Rectal smooth muscle tissue (tissue), 1 donor: ENCODE measurements at regions not wholly inside any gene's neighbourhood (a gene's known extent, or its start where the extent isn't known, plus 50 kb on each side); places are given as distances from the start of the nearest gene placed in this dataset.

Experiments used
- H3K27ac ChIP-seq: one replicate; pipeline ENCODE4 v1.7.0; 2013; ENCODE audit warnings: low read depth, low read length, inconsistent platforms
- H3K27me3 ChIP-seq: one replicate; pipeline ENCODE4 v1.7.0; 2013; ENCODE audit warnings: low read length; ENCODE audit not compliant: control insufficient read depth, insufficient read depth
- H3K36me3 ChIP-seq: one replicate; pipeline ENCODE4 v1.7.0; 2013; ENCODE audit warnings: low read length; ENCODE audit not compliant: control insufficient read depth, insufficient read depth
- H3K4me1 ChIP-seq: one replicate; pipeline ENCODE4 v1.7.0; 2013; ENCODE audit warnings: low read length; ENCODE audit not compliant: control insufficient read depth, insufficient read depth
- H3K4me3 ChIP-seq: one replicate; pipeline ENCODE4 v1.7.0; 2013; ENCODE audit warnings: low read length
- H3K9ac ChIP-seq: one replicate; pipeline ENCODE4 v1.7.0; 2013; ENCODE audit warnings: low read length

GRCh38 chr9:71179183-71179582 lies 57.8 kb upstream of the TRPM3 start:
- no peaks in the 10 kb centered on the region for H3K4me1 ChIP-seq
- H3K9ac ChIP-seq: no peak overlapping the region
- H3K27ac ChIP-seq: no peak overlapping the region
- H3K4me3 ChIP-seq: no peak overlapping the region
- no peaks in the 10 kb centered on the region for H3K27me3 ChIP-seq
- H3K36me3 ChIP-seq: no peaks in the 10 kb centered on the region

- H3K36me3 ChIP-seq: no peaks in the 10 kb centered on the region
- no peak overlapping the region for H3K9ac ChIP-seq
- H3K4me3 ChIP-seq: no peak overlapping the region
- H3K27ac ChIP-seq: no peak overlapping the region
- H3K4me1 ChIP-seq: no peaks in the 10 kb centered on the region
- no peaks in the 10 kb centered on the region for H3K27me3 ChIP-seq
Observed at GRCh38 chr9:71177901-71178300, 56.5 kb upstream of the TRPM3 start.

GRCh38 chr9:71171517-71171916 lies 50.1 kb upstream of the TRPM3 start:
- no peak overlapping the region for H3K9ac ChIP-seq
- no peaks in the 10 kb centered on the region for H3K27me3 ChIP-seq
- no peaks in the 10 kb centered on the region for H3K36me3 ChIP-seq
- no peak overlapping the region for H3K4me3 ChIP-seq
- H3K27ac ChIP-seq: no peak overlapping the region
- no peaks in the 10 kb centered on the region for H3K4me1 ChIP-seq
